Calu3 (cell line): ENCODE measurements at regions not wholly inside any gene's neighbourhood (a gene's known extent, or its start where the extent isn't known, plus 50 kb on each side); places are given as distances from the start of the nearest gene placed in this dataset.

ENCODE experiments used
- BruUV-seq: library from RNA; stranded (reverse); fragments of 400-500 nt; replicated peaks from 2 replicates; lab custom pipeline; 2021; lab: Mats Ljungman, UMichigan
- CTCF ChIA-PET: fragments of 300-600 bp; sonication (Branson Sonifier 250); formaldehyde crosslinking; loops from one replicate; lab custom pipeline; 2022; ENCODE audit warnings: antibody characterized with exemption; lab: Charles Lee
- DNase-seq: peaks from one replicate; pipeline ENCODE4 v3.0.0; 2022
- H3K27ac Mint-ChIP-seq: one replicate; pipeline ENCODE4 v1.8.0; 2022; ENCODE audit warnings: mixed read lengths; ENCODE audit not compliant: unreplicated experiment
- H3K27me3 Mint-ChIP-seq: one replicate; pipeline ENCODE4 v1.8.0; 2022; ENCODE audit warnings: mixed read lengths; ENCODE audit not compliant: unreplicated experiment
- H3K36me3 Mint-ChIP-seq: one replicate; pipeline ENCODE4 v1.8.0; 2022; ENCODE audit warnings: mild to moderate bottlenecking, moderate library complexity, mixed read lengths; ENCODE audit not compliant: insufficient read depth, unreplicated experiment
- H3K4me1 Mint-ChIP-seq: one replicate; pipeline ENCODE4 v1.8.0; 2022; ENCODE audit warnings: mild to moderate bottlenecking, low read depth, mixed read lengths; ENCODE audit not compliant: unreplicated experiment
- H3K4me3 Mint-ChIP-seq: one replicate; pipeline ENCODE4 v1.8.0; 2022; ENCODE audit warnings: mild to moderate bottlenecking, low read depth, moderate library complexity, mixed read lengths; ENCODE audit not compliant: unreplicated experiment
- H3K9me3 Mint-ChIP-seq: one replicate; pipeline ENCODE4 v1.8.0; 2022; ENCODE audit warnings: low read depth, mixed read lengths; ENCODE audit not compliant: unreplicated experiment
- CTCF ChIP-seq: fragments of 200-600 bp; IDR thresholded peaks from one replicate; pipeline ENCODE4 v1.8.0; 2022; ENCODE audit warnings: antibody characterized with exemption; ENCODE audit not compliant: unreplicated experiment
- intact Hi-C: fragments of 100-400 bp; cut with micrococcal nuclease; formaldehyde crosslinking; loops from one replicate; pipeline ENCODE4 v1.10.0; 2022; ENCODE audit not compliant: unreplicated experiment

- H3K36me3 Mint-ChIP-seq: peaks cover 5% of the 10 kb centered on the region
- no peak for TF ChIP-seq CTCF
- CTCF ChIA-PET: no interaction called here
- H3K27ac Mint-ChIP-seq: no peak overlapping the region
- intact Hi-C loops: no loop called here
- no peaks in the 10 kb centered on the region for H3K4me1 Mint-ChIP-seq
- no peak for DNase-seq
- H3K27me3 Mint-ChIP-seq: no peaks in the 10 kb centered on the region
- no TSS peak for BruUV-seq
- no peaks in the 10 kb centered on the region for H3K9me3 Mint-ChIP-seq
- no peak overlapping the region for H3K4me3 Mint-ChIP-seq
Measured at GRCh38 chr17:79534111-79534510, 76.7 kb downstream of the RBFOX3 start.

GRCh38 chr17:79533116-79533515 is 77.7 kb downstream of the RBFOX3 start:
- DNase-seq: no peak
- BruUV-seq: no TSS peak
- Mint-ChIP-seq H3K9me3 (no peaks in the 10 kb centered on the region), H3K27ac (no peak overlapping the region), H3K4me1 (no peaks in the 10 kb centered on the region), H3K4me3 (no peak overlapping the region), H3K36me3 (peaks cover 5% of the 10 kb centered on the region), H3K27me3 (no peaks in the 10 kb centered on the region)
- no peak for TF ChIP-seq CTCF
- intact Hi-C loops: no loop called here
- CTCF ChIA-PET: no interaction called here

- Mint-ChIP-seq H3K36me3 (peaks cover 5% of the 10 kb centered on the region), H3K9me3 (no peaks in the 10 kb centered on the region), H3K27me3 (no peaks in the 10 kb centered on the region), H3K4me3 (no peak overlapping the region), H3K4me1 (no peaks in the 10 kb centered on the region), H3K27ac (no peak overlapping the region)
- no peak for DNase-seq
- BruUV-seq: no TSS peak
- intact Hi-C loops: no loop called here
- CTCF ChIA-PET: no interaction called here
- TF ChIP-seq CTCF: no peak
Measured at GRCh38 chr17:79532107-79532790, 78.6 kb downstream of the RBFOX3 start.

- no peaks in the 10 kb centered on the region for H3K27me3 Mint-ChIP-seq
- CTCF ChIA-PET: no interaction called here
- H3K4me3 Mint-ChIP-seq: no peak overlapping the region
- H3K36me3 Mint-ChIP-seq: peaks cover 5% of the 10 kb centered on the region
- no peak overlapping the region for H3K27ac Mint-ChIP-seq
- no peak for TF ChIP-seq CTCF
- no peaks in the 10 kb centered on the region for H3K4me1 Mint-ChIP-seq
- BruUV-seq: no TSS peak
- intact Hi-C loops: no loop called here
- DNase-seq: no peak
- no peaks in the 10 kb centered on the region for H3K9me3 Mint-ChIP-seq
Measured at GRCh38 chr17:79531191-79532095, 79.4 kb downstream of the RBFOX3 start.
